ENCODE measurements at regions not wholly inside any gene's neighbourhood (a gene's known extent, or its start where the extent isn't known, plus 50 kb on each side); places are given as distances from the start of the nearest gene placed in this dataset.

- Histone ChIP-seq H3K4me1 (ENCODE audit: control insufficient read depth in 3 of 3, insufficient read depth in 3 of 3, low read length in 3 of 3) (peaks cover 8 to 15% (median 10%) of the 10 kb centered on the region in 3 donors), H3K4me3 (ENCODE audit: low read length in 3 of 3) (no peak overlapping the region), H3K9ac (ENCODE audit: low read depth in 1 of 3, low read length in 3 of 3) (no peak overlapping the region), H3K36me3 (ENCODE audit: control insufficient read depth in 3 of 3, insufficient read depth in 3 of 3, low read length in 3 of 3) (no peaks in the 10 kb centered on the region), H3K27ac (ENCODE audit: low read depth, low read length) (no peak overlapping the region), H3K27me3 (ENCODE audit: control insufficient read depth in 3 of 3, insufficient read depth in 3 of 3, low read length in 3 of 3) (no peaks in the 10 kb centered on the region), H3K9me3 (ENCODE audit: control insufficient read depth in 3 of 3, low read length in 3 of 3) (no peaks in the 10 kb centered on the region)
Measured at GRCh38 chr15:93460717-93461116, 371.7 kb upstream of the RGMA start.

GRCh38 chr15:93459396-93459795 lies 370.4 kb upstream of the RGMA start:
- no peak overlapping the region for H3K4me3 ChIP-seq (ENCODE audit: low read length in 3 of 3)
- H3K9me3 ChIP-seq (ENCODE audit: control insufficient read depth in 3 of 3, low read length in 3 of 3) = no peaks in the 10 kb centered on the region
- peaks cover 8 to 16% (median 10%) of the 10 kb centered on the region in 3 donors for H3K4me1 ChIP-seq (ENCODE audit: control insufficient read depth in 3 of 3, insufficient read depth in 3 of 3, low read length in 3 of 3)
- no peaks in the 10 kb centered on the region for H3K27me3 ChIP-seq (ENCODE audit: control insufficient read depth in 3 of 3, insufficient read depth in 3 of 3, low read length in 3 of 3)
- H3K36me3 ChIP-seq (ENCODE audit: control insufficient read depth in 3 of 3, insufficient read depth in 3 of 3, low read length in 3 of 3) = no peaks in the 10 kb centered on the region
- no peak overlapping the region for H3K9ac ChIP-seq (ENCODE audit: low read depth in 1 of 3, low read length in 3 of 3)
- H3K27ac ChIP-seq (ENCODE audit: low read depth, low read length) = no peak overlapping the region

- H3K36me3 ChIP-seq (ENCODE audit: control insufficient read depth in 3 of 3, insufficient read depth in 3 of 3, low read length in 3 of 3) = no peaks in the 10 kb centered on the region
- peaks cover 8 to 16% (median 10%) of the 10 kb centered on the region in 3 donors for H3K4me1 ChIP-seq (ENCODE audit: control insufficient read depth in 3 of 3, insufficient read depth in 3 of 3, low read length in 3 of 3)
- no peaks in the 10 kb centered on the region for H3K27me3 ChIP-seq (ENCODE audit: control insufficient read depth in 3 of 3, insufficient read depth in 3 of 3, low read length in 3 of 3)
- no peak overlapping the region for H3K27ac ChIP-seq (ENCODE audit: low read depth, low read length)
- no peak overlapping the region for H3K4me3 ChIP-seq (ENCODE audit: low read length in 3 of 3)
- no peaks in the 10 kb centered on the region for H3K9me3 ChIP-seq (ENCODE audit: control insufficient read depth in 3 of 3, low read length in 3 of 3)
- no peak overlapping the region for H3K9ac ChIP-seq (ENCODE audit: low read depth in 1 of 3, low read length in 3 of 3)
Measured at GRCh38 chr15:93458597-93458996, 369.6 kb upstream of the RGMA start.

- no peaks in the 10 kb centered on the region for H3K9me3 ChIP-seq (ENCODE audit: control insufficient read depth in 3 of 3, low read length in 3 of 3)
- H3K27ac ChIP-seq (ENCODE audit: low read depth, low read length) = no peak overlapping the region
- no peak overlapping the region for H3K4me3 ChIP-seq (ENCODE audit: low read length in 3 of 3)
- H3K9ac ChIP-seq (ENCODE audit: low read depth in 1 of 3, low read length in 3 of 3) = no peak overlapping the region
- no peaks in the 10 kb centered on the region for H3K27me3 ChIP-seq (ENCODE audit: control insufficient read depth in 3 of 3, insufficient read depth in 3 of 3, low read length in 3 of 3)
- peaks cover 8 to 21% (median 13%) of the 10 kb centered on the region in 3 donors for H3K4me1 ChIP-seq (ENCODE audit: control insufficient read depth in 3 of 3, insufficient read depth in 3 of 3, low read length in 3 of 3)
- H3K36me3 ChIP-seq (ENCODE audit: control insufficient read depth in 3 of 3, insufficient read depth in 3 of 3, low read length in 3 of 3) = no peaks in the 10 kb centered on the region
Measured at GRCh38 chr15:93454788-93455187, 365.8 kb upstream of the RGMA start.

- Histone ChIP-seq H3K4me3 (ENCODE audit: low read length in 3 of 3) (no peak overlapping the region), H3K9me3 (ENCODE audit: control insufficient read depth in 3 of 3, low read length in 3 of 3) (no peaks in the 10 kb centered on the region), H3K9ac (ENCODE audit: low read depth in 1 of 3, low read length in 3 of 3) (no peak overlapping the region), H3K4me1 (ENCODE audit: control insufficient read depth in 3 of 3, insufficient read depth in 3 of 3, low read length in 3 of 3) (peaks cover 0 to 7% (median 2%) of the 10 kb centered on the region in 3 donors), H3K36me3 (ENCODE audit: control insufficient read depth in 3 of 3, insufficient read depth in 3 of 3, low read length in 3 of 3) (no peaks in the 10 kb centered on the region), H3K27ac (ENCODE audit: low read depth, low read length) (no peak overlapping the region), H3K27me3 (ENCODE audit: control insufficient read depth in 3 of 3, insufficient read depth in 3 of 3, low read length in 3 of 3) (no peaks in the 10 kb centered on the region)
Measured at GRCh38 chr15:93452537-93453211, 363.7 kb upstream of the RGMA start.

- H3K36me3 ChIP-seq (ENCODE audit: control insufficient read depth in 3 of 3, insufficient read depth in 3 of 3, low read length in 3 of 3) = no peaks in the 10 kb centered on the region
- H3K4me1 ChIP-seq (ENCODE audit: control insufficient read depth in 3 of 3, insufficient read depth in 3 of 3, low read length in 3 of 3) = peaks cover 0 to 7% (median 2%) of the 10 kb centered on the region in 3 donors
- H3K27ac ChIP-seq (ENCODE audit: low read depth, low read length) = no peak overlapping the region
- no peaks in the 10 kb centered on the region for H3K27me3 ChIP-seq (ENCODE audit: control insufficient read depth in 3 of 3, insufficient read depth in 3 of 3, low read length in 3 of 3)
- no peaks in the 10 kb centered on the region for H3K9me3 ChIP-seq (ENCODE audit: control insufficient read depth in 3 of 3, low read length in 3 of 3)
- no peak overlapping the region for H3K9ac ChIP-seq (ENCODE audit: low read depth in 1 of 3, low read length in 3 of 3)
- no peak overlapping the region for H3K4me3 ChIP-seq (ENCODE audit: low read length in 3 of 3)
Measured at GRCh38 chr15:93451822-93452221, 362.8 kb upstream of the RGMA start.

GRCh38 chr15:93451265-93451664 lies 362.3 kb upstream of the RGMA start:
- H3K9ac ChIP-seq (ENCODE audit: low read depth in 1 of 3, low read length in 3 of 3) = no peak overlapping the region

GRCh38 chr15:93449798-93450197 lies 360.8 kb upstream of the RGMA start:
- Histone ChIP-seq H3K27ac (ENCODE audit: low read depth, low read length) (peak overlapping the region; percentile 16), H3K36me3 (ENCODE audit: control insufficient read depth in 3 of 3, insufficient read depth in 3 of 3, low read length in 3 of 3) (no peaks in the 10 kb centered on the region), H3K9me3 (ENCODE audit: control insufficient read depth in 3 of 3, low read length in 3 of 3) (no peaks in the 10 kb centered on the region), H3K27me3 (ENCODE audit: control insufficient read depth in 3 of 3, insufficient read depth in 3 of 3, low read length in 3 of 3) (no peaks in the 10 kb centered on the region), H3K9ac (ENCODE audit: low read depth in 1 of 3, low read length in 3 of 3) (no peak overlapping the region), H3K4me1 (ENCODE audit: control insufficient read depth in 3 of 3, insufficient read depth in 3 of 3, low read length in 3 of 3) (peaks cover 0 to 4% (median 2%) of the 10 kb centered on the region in 3 donors), H3K4me3 (ENCODE audit: low read length in 3 of 3) (no peak overlapping the region)

More at GRCh38 chr15:93451265-93451664, 362.3 kb upstream of the RGMA start:
- H3K9me3 ChIP-seq (ENCODE audit: control insufficient read depth in 3 of 3, low read length in 3 of 3) = no peaks in the 10 kb centered on the region
- H3K27ac ChIP-seq (ENCODE audit: low read depth, low read length) = no peak overlapping the region
- H3K4me3 ChIP-seq (ENCODE audit: low read length in 3 of 3) = no peak overlapping the region
- H3K27me3 ChIP-seq (ENCODE audit: control insufficient read depth in 3 of 3, insufficient read depth in 3 of 3, low read length in 3 of 3) = no peaks in the 10 kb centered on the region
- no peaks in the 10 kb centered on the region for H3K36me3 ChIP-seq (ENCODE audit: control insufficient read depth in 3 of 3, insufficient read depth in 3 of 3, low read length in 3 of 3)
- peaks cover 0 to 7% (median 2%) of the 10 kb centered on the region in 3 donors for H3K4me1 ChIP-seq (ENCODE audit: control insufficient read depth in 3 of 3, insufficient read depth in 3 of 3, low read length in 3 of 3)

- Histone ChIP-seq H3K4me3 (ENCODE audit: low read length in 3 of 3) (no peak overlapping the region), H3K27ac (ENCODE audit: low read depth, low read length) (no peak overlapping the region), H3K9me3 (ENCODE audit: control insufficient read depth in 3 of 3, low read length in 3 of 3) (no peaks in the 10 kb centered on the region), H3K36me3 (ENCODE audit: control insufficient read depth in 3 of 3, insufficient read depth in 3 of 3, low read length in 3 of 3) (no peaks in the 10 kb centered on the region), H3K4me1 (ENCODE audit: control insufficient read depth in 3 of 3, insufficient read depth in 3 of 3, low read length in 3 of 3) (no peaks in the 10 kb centered on the region), H3K27me3 (ENCODE audit: control insufficient read depth in 3 of 3, insufficient read depth in 3 of 3, low read length in 3 of 3) (no peaks in the 10 kb centered on the region), H3K9ac (ENCODE audit: low read depth in 1 of 3, low read length in 3 of 3) (no peak overlapping the region)
Measured at GRCh38 chr15:93438310-93438709, 349.3 kb upstream of the RGMA start.

GRCh38 chr15:93432474-93432873 lies 343.5 kb upstream of the RGMA start:
- H3K4me1 ChIP-seq (ENCODE audit: control insufficient read depth in 3 of 3, insufficient read depth in 3 of 3, low read length in 3 of 3) = peaks cover 2 to 6% (median 4%) of the 10 kb centered on the region in 3 donors
- H3K27ac ChIP-seq (ENCODE audit: low read depth, low read length) = no peak overlapping the region
- no peak overlapping the region for H3K4me3 ChIP-seq (ENCODE audit: low read length in 3 of 3)
- H3K9me3 ChIP-seq (ENCODE audit: control insufficient read depth in 3 of 3, low read length in 3 of 3) = no peaks in the 10 kb centered on the region
- no peaks in the 10 kb centered on the region for H3K27me3 ChIP-seq (ENCODE audit: control insufficient read depth in 3 of 3, insufficient read depth in 3 of 3, low read length in 3 of 3)
- H3K9ac ChIP-seq (ENCODE audit: low read depth in 1 of 3, low read length in 3 of 3) = no peak overlapping the region
- no peaks in the 10 kb centered on the region for H3K36me3 ChIP-seq (ENCODE audit: control insufficient read depth in 3 of 3, insufficient read depth in 3 of 3, low read length in 3 of 3)

All from skeletal muscle tissue (tissue), 3 donors.